Caco-2 (cell line): ENCODE measurements at regions not wholly inside any gene's neighbourhood (a gene's known extent, or its start where the extent isn't known, plus 50 kb on each side); places are given as distances from the start of the nearest gene placed in this dataset.

Experiments used
- BruUV-seq: library from RNA; stranded (reverse); fragments of 400-500 nt; replicated peaks from 2 replicates; lab custom pipeline; 2021; lab: Mats Ljungman, UMichigan
- CTCF ChIA-PET: fragments of 300-600 bp; sonication (Branson Sonifier 250); formaldehyde crosslinking; loops from one replicate; lab custom pipeline; 2022; ENCODE audit warnings: antibody characterized with exemption; lab: Charles Lee
- POLR2A ChIA-PET: fragments of 300-600 bp; sonication (Branson Sonifier 250); formaldehyde crosslinking; loops from one replicate; lab custom pipeline; 2022; ENCODE audit warnings: antibody characterized with exemption; lab: Charles Lee
- DNase-seq, 2 experiments: peaks; one replicate each; pipeline versions ENCODE4 v3.0.0 to v3.0.0-alpha.2; 2020 to 2022
- H3K27me3 ChIP-seq: replicated peaks from 2 replicates; pipeline ENCODE4 v1.6.0; 2011; ENCODE audit warnings: low read length; ENCODE audit not compliant: control insufficient read depth, insufficient read depth
- H3K36me3 ChIP-seq: 2 replicates; pipeline ENCODE4 v1.5.1; 2011; ENCODE audit warnings: low read length; ENCODE audit not compliant: control insufficient read depth, insufficient read depth
- H3K4me1 ChIP-seq: fragments of 250-450 bp; sonication (Bioruptor Pico); 2 replicates; pipeline ENCODE4 v1.5.1; 2020; ENCODE audit warnings: mild to moderate bottlenecking
- H3K4me3 ChIP-seq: 2 replicates; pipeline ENCODE4 v1.5.1; 2011; ENCODE audit warnings: low read depth, mild to moderate bottlenecking, control low read depth, low read length
- H3K9me3 ChIP-seq: fragments of 250-450 bp; sonication (Bioruptor Pico); 2 replicates; pipeline ENCODE4 v1.5.1; 2020; ENCODE audit warnings: mild to moderate bottlenecking, moderate library complexity
- H3K27ac Mint-ChIP-seq: one replicate; pipeline ENCODE4 v1.8.0; 2022; ENCODE audit warnings: mixed read lengths; ENCODE audit not compliant: unreplicated experiment
- H3K27me3 Mint-ChIP-seq: one replicate; pipeline ENCODE4 v1.8.0; 2022; ENCODE audit warnings: mixed read lengths; ENCODE audit not compliant: insufficient read depth, unreplicated experiment
- H3K36me3 Mint-ChIP-seq: one replicate; pipeline ENCODE4 v1.8.0; 2022; ENCODE audit warnings: mild to moderate bottlenecking, mixed read lengths; ENCODE audit not compliant: insufficient read depth, unreplicated experiment
- H3K4me1 Mint-ChIP-seq: one replicate; pipeline ENCODE4 v1.8.0; 2022; ENCODE audit warnings: low read depth, mixed read lengths; ENCODE audit not compliant: unreplicated experiment
- H3K4me3 Mint-ChIP-seq: one replicate; pipeline ENCODE4 v1.8.0; 2022; ENCODE audit warnings: mild to moderate bottlenecking, moderate library complexity, mixed read lengths; ENCODE audit not compliant: unreplicated experiment
- H3K9me3 Mint-ChIP-seq: one replicate; pipeline ENCODE4 v1.8.0; 2022; ENCODE audit warnings: mixed read lengths; ENCODE audit not compliant: unreplicated experiment
- intact Hi-C: fragments of 100-400 bp; cut with micrococcal nuclease; formaldehyde crosslinking; loops from one replicate; pipeline ENCODE4 v1.10.0; 2022; ENCODE audit not compliant: unreplicated experiment
- TF ChIP-seq, protein P1 (sequence below), 2 experiments: fragments of 200-600 bp in 1 of 2; IDR thresholded peaks; 1 replicate in 1 of 2; 2 replicates in 1 of 2; pipeline versions ENCODE4 v1.5.1 to v1.8.0; 2011 to 2022; ENCODE audit warnings: antibody characterized with exemption in 1 of 2, control low read depth in 1 of 2, inconsistent platforms in 1 of 2, low read depth in 1 of 2, low read length in 1 of 2, mild to moderate bottlenecking in 1 of 2, moderate library complexity in 1 of 2; ENCODE audit not compliant: insufficient read depth in 1 of 2, severe bottlenecking in 1 of 2, unreplicated experiment in 1 of 2

DNA sequence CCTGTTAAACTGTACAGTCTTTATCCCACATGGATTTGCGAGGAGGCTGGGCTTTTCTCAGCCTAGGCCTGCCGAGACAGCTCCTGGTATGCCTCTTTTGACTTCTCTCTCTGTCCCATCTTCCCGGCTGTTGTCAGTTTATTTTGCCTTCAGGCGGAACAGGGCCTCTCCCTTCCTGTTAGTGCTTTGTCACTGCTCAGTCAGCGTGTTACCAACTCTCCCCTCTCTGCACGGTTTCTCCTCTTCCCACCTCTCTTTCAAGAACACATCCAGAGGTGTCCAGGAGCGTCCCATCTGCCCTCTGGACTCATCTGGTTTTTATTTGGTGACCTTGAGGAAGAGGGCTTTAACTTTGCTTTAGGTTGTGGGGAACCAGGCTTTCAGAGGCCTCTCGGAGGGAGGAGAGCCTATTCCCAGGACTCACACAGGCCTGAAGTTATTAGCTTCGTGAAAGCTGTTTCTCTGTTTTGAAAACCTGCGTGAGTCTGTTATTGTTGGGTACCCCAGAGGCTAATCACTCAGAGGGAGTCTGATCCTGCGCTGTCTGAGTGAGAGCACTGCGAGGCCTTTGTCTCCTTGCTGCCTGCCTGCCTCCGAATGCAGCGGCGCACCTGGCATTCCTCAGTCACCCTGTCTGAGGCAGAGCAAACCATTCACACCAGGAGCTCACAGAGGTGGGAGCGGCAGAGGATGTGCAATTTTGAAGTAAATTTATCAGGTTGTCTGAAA is 234.4 kb upstream of the MPDZ start:
- DNase-seq = no peak
- Histone ChIP-seq H3K36me3 (no peaks in the 10 kb centered on the region), H3K4me1 (no peaks in the 10 kb centered on the region), H3K27me3 (no peaks in the 10 kb centered on the region), H3K4me3 (no peak overlapping the region), H3K9me3 (no peaks in the 10 kb centered on the region)
- intact Hi-C loops = no loop called here
- TF ChIP-seq, protein P1, sequence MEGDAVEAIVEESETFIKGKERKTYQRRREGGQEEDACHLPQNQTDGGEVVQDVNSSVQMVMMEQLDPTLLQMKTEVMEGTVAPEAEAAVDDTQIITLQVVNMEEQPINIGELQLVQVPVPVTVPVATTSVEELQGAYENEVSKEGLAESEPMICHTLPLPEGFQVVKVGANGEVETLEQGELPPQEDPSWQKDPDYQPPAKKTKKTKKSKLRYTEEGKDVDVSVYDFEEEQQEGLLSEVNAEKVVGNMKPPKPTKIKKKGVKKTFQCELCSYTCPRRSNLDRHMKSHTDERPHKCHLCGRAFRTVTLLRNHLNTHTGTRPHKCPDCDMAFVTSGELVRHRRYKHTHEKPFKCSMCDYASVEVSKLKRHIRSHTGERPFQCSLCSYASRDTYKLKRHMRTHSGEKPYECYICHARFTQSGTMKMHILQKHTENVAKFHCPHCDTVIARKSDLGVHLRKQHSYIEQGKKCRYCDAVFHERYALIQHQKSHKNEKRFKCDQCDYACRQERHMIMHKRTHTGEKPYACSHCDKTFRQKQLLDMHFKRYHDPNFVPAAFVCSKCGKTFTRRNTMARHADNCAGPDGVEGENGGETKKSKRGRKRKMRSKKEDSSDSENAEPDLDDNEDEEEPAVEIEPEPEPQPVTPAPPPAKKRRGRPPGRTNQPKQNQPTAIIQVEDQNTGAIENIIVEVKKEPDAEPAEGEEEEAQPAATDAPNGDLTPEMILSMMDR (IDR thresholded peaks at IDR 0.05; ENCODE audit: insufficient read depth in 1 of 2, low read depth in 1 of 2, low read length in 1 of 2, severe bottlenecking in 1 of 2, unreplicated experiment in 1 of 2) = no peak
- Mint-ChIP-seq H3K27me3 (no peaks in the 10 kb centered on the region), H3K27ac (no peak overlapping the region), H3K4me3 (no peak overlapping the region), H3K9me3 (no peaks in the 10 kb centered on the region), H3K4me1 (no peaks in the 10 kb centered on the region), H3K36me3 (no peaks in the 10 kb centered on the region)
- ChIA-PET CTCF (no interaction called here), POLR2A (no interaction called here)
- BruUV-seq = no TSS peak

DNA sequence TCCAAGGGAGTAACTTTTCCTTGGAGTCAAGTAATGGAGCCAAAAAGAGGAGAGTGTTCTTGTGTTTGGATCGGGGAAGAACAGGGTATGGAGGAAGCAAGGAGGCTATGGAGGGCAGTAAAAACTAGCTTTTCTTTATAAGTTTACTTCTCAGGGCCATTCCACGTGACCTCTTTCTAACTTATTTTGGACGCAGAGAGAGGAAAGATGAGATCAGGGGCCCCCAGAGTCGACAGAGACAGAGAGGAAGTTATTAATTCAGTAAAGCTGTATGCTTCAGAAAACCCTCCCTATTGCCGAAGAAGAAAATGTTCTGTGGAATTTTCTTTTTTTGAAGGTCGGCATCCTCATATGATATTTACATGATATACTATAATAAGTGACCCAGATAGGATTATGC is 233.8 kb upstream of the MPDZ start:
- Mint-ChIP-seq H3K36me3 (no peaks in the 10 kb centered on the region), H3K4me1 (no peaks in the 10 kb centered on the region), H3K9me3 (no peaks in the 10 kb centered on the region), H3K4me3 (no peak overlapping the region), H3K27me3 (no peaks in the 10 kb centered on the region), H3K27ac (no peak overlapping the region)
- no TSS peak for BruUV-seq
- Histone ChIP-seq H3K4me1 (no peaks in the 10 kb centered on the region), H3K36me3 (no peaks in the 10 kb centered on the region), H3K27me3 (no peaks in the 10 kb centered on the region), H3K9me3 (no peaks in the 10 kb centered on the region), H3K4me3 (no peak overlapping the region)
- POLR2A ChIA-PET = no interaction called here
- intact Hi-C loops = no loop called here
- CTCF ChIA-PET = no interaction called here
- TF ChIP-seq, protein P1 (IDR thresholded peaks at IDR 0.05; ENCODE audit: insufficient read depth in 1 of 2, low read depth in 1 of 2, low read length in 1 of 2, severe bottlenecking in 1 of 2, unreplicated experiment in 1 of 2) = no peak
- DNase-seq = no peak

DNA sequence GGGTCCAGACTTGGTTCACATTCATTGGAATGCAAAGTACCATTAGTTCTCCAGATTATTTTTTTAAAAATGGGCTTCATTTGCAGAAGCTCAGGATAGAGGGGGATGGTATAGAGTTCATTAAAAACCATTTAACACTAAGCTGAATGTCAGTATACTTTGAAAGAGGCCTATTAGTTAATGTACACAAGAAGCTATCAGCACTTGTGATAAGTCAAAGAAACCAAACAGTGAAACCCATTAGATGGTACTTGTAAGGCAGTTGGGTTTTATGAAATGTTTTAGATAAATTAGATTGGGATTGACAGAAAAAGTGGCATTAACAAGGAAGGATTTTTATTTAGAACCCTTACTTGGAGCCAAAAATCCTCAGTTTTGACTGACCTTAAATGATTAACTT is 229.2 kb upstream of the MPDZ start:
- Mint-ChIP-seq H3K27ac (no peak overlapping the region), H3K4me3 (no peak overlapping the region), H3K27me3 (no peaks in the 10 kb centered on the region), H3K9me3 (no peaks in the 10 kb centered on the region), H3K36me3 (no peaks in the 10 kb centered on the region), H3K4me1 (no peaks in the 10 kb centered on the region)
- Histone ChIP-seq H3K4me3 (no peak overlapping the region), H3K9me3 (no peaks in the 10 kb centered on the region), H3K4me1 (no peaks in the 10 kb centered on the region), H3K36me3 (no peaks in the 10 kb centered on the region), H3K27me3 (no peaks in the 10 kb centered on the region)
- no TSS peak for BruUV-seq
- TF ChIP-seq, protein P1 (IDR thresholded peaks at IDR 0.05; ENCODE audit: insufficient read depth in 1 of 2, low read depth in 1 of 2, low read length in 1 of 2, severe bottlenecking in 1 of 2, unreplicated experiment in 1 of 2) = no peak
- POLR2A ChIA-PET = no interaction called here
- DNase-seq = no peak
- intact Hi-C loops = no loop called here
- CTCF ChIA-PET = no interaction called here
